HG03558 (cell line): ENCODE measurements at regions not wholly inside any gene's neighbourhood (a gene's known extent, or its start where the extent isn't known, plus 50 kb on each side); places are given as distances from the start of the nearest gene placed in this dataset.

ENCODE experiments used
- ATAC-seq: cut with Tn5 transposase; IDR thresholded peaks from one replicate; pipeline ENCODE4 v1.9.1; 2021; ENCODE audit warnings: moderate number of reproducible peaks; ENCODE audit not compliant: unreplicated experiment; ENCODE audit errors: extremely low read depth

DNA sequence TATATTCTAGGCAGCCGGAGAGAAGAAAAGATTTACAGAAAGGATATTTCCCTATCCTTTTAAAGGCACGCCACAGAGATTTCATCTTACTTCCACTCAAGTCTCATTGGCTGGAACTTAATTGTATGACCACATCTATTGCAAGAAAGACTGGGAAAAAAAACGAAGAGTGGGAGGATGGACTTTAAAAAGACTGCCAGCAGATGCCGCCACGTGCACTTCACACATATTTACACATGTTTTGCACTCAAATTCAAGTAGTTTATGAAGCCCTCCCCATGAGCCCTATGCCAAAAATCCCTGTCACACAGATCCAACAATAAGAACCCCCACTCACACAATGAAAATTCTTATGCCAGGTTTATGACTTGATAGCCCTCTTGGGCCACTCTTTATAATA lies 138.5 kb upstream of the TYRP1 start:
- no peak for ATAC-seq

DNA sequence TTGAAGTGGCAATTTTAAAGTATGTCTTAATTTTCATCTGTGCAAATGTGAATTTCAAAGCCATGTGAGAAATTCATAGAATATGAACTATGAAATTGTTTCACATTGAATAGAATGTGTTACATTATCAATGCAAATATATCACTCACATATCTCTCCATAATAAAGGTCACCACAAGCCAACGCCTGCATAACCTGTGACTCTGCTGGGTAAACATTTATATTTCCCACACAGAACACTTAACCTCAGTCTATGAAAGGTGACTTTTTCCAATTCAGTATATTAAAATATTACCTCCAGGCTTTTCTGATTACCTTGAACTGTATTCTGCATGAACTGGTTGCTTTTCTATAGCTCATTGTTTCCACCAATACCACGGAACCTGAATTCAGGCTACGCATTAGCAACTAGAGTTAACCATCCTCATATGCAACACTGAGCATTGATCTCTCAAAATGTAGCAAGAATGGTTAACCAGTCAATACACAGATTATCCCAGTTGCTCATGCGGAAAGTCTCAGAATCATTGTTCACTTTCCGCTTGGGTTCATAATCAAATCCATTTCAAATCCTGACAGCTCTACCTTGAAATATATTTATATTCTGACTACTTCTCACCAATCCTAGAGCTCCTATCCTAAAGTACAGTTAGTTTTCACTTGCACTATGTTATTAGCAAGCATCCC lies 126.6 kb upstream of the TYRP1 start:
- ATAC-seq: no peak

DNA sequence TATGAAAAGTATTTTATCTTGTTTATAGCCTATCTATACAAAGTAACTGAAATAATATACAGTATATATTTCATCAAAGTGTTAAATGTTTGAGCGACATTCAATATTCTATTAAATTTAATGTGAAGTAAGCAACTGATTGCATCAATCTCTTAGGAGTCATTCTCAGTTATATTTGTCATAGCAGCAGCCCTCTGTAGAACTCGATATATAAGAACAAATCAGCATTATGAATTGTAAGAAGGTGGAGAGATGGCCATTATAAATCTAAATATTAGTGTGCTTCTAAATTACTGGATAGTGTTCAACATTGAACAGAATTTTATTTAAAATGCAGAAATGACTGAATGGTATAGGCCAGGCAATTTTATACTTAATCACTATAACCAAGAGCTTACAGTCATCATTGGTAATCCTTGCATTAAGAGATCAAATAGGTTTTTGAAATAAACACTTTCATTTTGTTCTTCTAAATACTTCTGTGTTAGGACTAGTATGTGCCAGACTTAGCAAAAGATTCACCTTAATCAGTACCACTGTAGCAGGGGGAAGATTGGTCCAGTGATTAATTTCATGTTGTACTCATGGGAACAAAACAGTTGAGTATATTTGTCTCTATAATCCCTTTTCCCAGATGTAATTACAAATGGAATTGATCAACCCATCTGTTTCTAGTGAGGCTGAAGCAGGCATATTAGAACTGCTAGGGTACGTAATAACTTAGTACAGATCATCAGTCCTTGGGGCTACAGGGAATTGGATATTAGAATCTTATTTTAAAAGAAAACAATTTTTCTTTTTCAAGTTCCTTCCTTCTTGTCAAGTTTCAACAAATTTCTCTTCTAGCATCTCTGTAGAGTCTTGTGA lies 108.3 kb upstream of the TYRP1 start:
- no peak for ATAC-seq

DNA sequence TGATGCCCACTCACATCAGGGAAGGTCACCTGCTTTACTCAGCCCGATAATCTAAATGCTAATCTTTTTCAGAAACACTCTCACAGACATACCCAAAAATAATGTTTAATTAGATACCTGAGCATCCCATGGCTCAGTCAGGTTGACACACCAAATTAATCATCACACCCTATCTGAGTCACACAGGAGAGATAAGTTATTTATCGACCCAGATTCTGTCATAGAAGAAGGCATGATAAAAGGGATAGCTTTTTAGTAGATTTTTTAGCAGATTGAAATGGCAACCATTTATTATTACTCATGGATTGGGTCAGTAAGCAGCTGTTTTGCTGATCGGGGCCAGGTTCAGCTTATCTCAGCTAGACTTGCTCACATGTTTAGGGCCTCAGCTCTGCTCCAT lies 97.8 kb upstream of the TYRP1 start:
- no peak for ATAC-seq

DNA sequence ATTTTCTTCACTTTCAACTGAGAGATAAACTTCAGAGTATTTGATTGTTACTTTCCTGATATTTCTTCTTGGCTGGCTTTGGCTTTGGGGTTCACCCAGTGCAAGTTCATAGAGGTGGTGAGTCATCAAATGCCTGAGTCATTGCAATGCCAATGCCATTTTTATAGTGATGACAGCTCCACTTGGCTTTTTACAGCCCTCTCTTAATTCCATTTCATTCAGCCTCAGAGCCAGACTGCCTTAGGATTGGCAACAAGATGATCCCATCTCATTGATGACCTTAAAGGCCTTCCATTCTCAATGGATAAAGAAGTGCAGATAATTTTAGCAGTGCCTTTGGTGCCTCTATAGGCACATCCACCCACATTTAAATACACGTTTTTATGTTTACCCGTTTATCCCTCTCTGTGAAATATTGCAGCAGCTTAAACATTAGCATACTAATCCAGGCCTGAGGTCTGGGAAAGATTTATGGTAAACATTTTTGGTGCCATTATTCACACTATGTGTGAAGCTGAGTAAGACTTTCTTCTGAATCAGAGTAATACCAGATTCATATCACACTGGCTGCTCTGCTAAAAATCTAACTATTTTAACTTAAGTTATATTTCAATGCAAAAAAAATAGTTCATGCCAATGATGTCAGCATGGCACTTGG lies 88.9 kb upstream of the TYRP1 start:
- no peak for ATAC-seq

DNA sequence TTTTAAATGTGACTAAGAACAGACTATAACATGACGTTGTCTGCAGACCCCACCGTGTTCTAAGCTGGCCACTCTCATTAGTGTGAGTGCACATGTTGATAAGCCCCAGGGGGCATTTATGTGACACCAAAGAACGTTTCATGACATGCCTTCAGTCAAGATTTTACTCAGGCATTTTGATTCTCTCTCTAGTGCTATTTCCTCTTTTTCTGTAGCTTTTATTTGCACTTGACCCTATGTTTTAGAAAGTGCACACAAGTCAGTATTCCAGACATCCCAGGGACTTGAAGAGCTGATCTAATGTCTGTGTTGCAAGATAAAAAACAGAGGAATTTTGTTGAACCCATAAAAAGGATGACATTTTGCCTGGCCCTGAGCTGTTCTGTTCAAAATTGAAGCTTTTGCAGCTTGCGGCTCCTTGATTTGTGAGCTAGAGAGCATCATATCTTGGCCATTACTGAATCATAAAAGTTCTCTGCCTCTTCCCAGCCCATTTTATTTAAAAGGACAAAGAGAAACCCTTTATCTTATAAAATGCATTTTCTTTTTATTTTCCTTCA lies 80.9 kb upstream of the TYRP1 start:
- no peak for ATAC-seq

DNA sequence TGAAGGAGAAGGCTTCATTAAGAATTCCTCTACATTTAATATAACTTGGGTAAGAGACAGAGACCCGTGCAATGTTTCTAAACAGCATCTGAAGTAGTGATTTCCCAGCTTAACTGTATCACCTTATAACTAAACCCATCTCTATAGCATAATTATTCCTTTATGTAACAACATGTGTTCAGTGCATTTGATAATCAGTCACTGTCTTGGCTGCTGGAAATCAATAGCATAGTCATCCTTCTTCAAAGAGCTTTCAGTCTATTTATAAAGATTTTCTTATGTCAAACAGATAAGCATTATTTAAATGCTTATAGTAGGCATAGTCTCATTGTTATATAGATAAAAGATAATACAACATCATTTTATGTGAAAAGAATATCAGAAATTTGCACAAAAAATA lies 80.1 kb upstream of the TYRP1 start:
- no peak for ATAC-seq

DNA sequence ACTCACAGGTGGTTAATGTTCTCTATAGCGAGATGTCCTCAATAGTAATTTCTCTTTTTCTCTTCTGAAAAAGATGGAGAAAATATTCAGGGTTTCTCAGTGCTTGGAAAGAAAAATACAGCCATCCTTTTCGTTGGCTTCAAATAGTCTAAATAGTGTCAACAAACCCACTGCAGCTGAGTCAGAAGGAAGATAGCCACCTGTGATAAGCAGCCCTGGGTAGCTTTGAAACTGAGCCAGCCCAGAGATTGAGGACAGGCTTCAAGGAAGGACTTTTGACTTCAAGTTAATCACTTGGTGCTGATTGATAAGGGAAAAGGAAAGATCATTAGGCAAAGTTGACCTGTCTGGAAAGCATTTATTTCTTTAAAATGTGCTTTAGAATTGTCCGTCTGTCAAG lies 78.7 kb upstream of the TYRP1 start:
- no peak for ATAC-seq

DNA sequence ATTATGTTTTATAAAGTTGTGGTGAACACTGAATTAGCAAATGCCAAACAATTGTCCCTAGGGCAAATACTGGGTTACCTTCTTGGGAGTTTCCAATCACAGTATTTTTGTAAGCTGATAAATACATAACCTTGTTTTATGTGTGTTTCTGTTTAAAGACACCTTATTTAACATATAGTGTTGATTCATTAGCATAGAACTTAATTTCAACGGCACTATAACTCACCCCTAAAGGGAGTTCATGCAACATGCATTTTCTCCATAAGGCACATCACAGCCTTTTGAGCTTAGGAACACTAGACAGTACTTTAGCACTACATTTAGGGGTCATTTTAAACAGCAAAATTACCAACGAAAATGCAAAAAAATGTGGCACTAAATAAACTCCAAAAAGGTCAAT lies 74.2 kb upstream of the TYRP1 start:
- no peak for ATAC-seq

DNA sequence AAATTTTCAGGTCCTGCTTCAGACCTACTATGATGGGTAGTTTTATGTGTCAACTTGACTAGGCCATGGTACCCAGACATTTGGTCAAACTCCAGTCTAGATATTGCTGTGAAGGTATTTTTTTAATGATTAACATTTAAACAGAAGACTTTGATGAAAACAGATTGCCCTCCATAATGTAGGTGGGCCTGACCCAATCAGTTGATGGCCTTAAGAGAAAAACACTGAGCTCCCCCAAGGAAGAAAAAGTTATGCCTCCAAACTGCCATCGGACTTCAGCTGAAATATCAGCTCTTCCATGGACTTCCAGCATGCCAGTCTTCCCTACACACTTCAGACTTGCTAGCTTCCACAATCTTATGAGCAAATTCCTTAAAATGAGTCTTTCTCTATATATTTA lies 67.3 kb upstream of the TYRP1 start:
- ATAC-seq: no peak

DNA sequence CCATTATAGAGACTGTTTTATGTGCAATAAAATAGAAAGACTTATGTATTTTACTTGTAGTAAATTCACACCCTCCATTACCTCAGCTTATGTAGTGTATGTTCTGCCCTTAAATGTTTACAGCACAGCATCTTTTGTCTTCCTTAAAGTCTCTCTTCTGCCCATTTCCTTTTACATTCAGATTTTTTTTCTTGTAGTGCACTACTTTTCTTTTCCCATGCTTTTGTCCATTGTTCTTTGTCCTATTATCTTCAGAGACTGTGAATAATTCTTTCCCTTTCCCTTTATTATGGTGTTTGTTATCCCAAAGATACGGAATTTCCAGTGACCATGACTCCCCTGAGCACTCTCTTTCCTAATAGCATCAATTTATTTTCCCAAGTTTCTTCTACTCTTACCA lies 66.1 kb upstream of the TYRP1 start:
- no peak for ATAC-seq

DNA sequence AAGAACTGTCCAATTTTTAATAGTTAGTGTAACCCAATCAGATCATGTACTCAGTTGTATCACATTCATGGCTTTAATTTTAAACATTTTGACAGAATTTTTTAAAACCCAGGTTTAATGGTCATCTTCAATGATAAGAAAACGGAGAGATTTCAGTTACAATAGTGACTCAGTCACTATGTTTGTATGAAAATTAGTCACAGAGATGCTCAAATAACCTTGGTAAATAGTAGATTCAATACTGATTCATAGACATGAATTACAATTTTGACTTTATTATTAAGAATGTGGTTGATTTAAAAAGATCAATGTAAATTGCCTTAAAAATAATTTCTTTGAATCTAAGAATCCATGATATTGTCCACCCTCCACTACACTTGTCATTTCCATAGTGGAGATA lies 64.6 kb upstream of the TYRP1 start:
- no peak for ATAC-seq

DNA sequence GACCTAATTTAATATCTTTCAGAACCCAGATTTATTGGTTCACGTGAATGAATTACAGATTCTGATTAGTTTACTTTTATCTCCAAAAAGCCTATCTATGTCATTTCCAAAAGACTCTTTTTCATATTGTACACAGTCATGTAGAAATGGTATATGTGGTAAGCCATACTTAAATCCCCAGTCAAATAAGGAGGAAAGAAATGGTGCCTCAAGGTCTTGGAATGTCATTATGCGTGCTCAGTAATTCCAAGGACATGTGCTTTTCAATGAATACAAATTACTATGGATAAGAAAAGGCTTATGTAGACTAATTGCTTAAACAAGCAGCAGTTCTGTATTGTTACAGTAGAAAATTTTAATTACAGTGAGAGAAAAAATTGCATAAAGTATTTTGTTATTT lies 64.1 kb upstream of the TYRP1 start:
- no peak for ATAC-seq

DNA sequence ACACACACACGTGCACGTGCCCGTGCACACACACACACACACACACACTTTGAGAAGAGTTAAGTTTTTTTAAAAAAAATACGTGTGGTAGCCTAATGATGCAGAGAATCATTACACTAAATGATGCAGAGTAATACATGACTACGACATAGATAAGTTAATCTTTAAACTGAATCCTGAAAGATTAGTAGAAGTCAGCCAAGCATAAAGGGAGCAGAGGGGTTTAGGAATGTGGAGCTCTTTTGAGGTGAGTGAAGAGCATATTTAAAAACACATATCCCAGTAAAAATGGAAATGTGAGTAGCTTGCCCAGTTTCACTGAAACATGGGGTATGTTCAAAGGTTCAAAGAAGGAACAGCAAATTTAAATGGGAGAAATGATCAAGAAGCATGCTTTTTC lies 61.3 kb upstream of the TYRP1 start:
- no peak for ATAC-seq

DNA sequence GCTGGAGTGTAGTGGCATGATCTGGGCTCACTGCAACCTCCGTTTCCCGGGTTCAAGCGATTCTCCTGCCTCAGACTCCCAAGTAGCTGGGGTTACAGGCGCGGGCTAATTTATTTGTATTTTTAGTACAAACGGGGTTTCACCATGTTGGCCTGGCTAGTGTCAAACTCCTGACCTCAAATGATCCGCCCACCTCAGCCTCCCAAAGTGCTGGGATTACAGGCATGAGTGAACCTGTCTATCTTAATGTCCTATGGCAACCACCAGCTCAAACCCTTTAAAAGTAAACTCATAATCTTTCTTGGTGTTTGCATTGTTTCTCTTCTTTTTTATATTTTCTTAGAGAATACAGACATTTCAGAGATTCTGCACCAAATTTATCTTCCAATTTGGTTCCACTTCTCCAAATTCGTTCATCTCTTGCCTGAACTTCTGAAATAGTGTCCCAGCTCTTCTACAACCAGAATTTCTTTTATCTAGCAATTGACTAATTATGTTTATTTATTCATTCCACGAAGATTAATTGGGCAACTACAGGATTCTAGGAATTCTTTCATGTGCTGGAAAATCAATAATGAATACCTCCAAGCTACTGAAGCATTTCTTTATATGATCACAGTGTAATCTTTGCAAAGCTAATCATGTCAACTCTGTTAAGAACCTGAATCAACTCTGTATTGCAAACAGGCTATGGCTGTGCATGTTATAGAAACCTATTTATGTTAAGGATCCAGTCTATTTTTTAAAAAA lies 60.0 kb upstream of the TYRP1 start:
- ATAC-seq: no peak

DNA sequence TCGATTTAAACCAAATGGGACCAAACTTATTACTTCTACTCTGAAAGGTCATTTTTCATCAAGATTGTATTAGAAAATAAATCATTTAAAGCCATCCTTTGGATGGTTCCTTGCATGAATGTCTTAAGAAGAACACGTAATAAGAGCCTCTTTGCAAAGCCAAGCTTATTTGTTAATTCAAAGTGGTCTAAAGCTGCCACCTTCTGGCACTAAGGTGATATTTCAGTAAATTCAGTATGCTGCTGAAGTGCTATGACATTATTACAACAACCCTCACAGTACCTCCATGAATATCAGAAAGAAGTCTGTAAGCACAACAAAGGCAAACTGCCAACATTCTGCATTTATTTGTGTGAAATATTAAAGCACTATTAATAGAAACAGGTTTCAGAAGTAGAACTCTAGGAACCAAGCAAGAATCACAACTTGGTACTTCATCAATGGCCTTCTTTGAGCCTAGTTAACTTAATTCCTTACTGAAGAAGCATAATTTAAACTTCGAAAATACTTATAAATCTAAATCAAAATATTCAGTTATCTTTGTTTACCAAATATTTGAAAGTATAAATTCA lies 53.1 kb upstream of the TYRP1 start:
- ATAC-seq: no peak

DNA sequence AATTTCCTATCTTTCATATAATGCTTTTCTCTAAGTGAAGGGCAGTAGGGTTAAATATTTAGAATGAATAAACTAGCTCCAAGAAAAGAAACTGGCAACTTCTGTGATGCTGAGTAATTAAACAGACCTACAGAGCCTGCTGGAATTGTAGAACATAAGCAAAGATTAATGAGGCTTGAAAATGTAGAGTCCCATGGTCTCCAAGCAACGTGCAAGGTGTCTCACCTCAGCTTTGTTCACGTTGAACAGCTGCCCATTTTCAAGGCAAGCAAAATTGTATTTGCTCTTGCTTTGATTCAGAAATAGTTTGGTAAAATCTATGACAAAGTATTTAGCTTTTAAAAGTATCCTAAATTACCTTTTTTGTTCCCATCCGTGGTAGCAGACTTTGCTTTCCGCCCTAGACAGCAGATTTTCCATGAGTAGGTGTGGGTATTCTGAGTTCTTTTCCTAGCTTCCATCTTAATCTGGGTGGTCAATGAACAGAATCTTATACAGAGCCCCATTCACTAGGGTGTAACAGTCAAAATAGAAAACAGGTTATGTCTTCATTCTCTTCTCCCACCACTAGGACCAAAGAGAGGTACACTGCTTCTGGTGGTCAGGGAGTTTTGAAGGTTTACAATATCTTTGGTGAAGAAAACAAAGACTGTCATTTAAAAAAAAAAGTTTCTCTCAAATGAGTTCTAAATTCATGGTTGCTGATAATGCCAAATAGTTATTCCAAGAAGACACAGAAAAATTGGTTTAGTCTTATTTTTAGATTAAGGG lies 52.1 kb upstream of the TYRP1 start:
- no peak for ATAC-seq
